GF-D8 (cell line): ENCODE measurements at regions not wholly inside any gene's neighbourhood (a gene's known extent, or its start where the extent isn't known, plus 50 kb on each side); places are given as distances from the start of the nearest gene placed in this dataset.
"Not testable (repeated sequence)": the region's sequence is repeated elsewhere in the genome, so short reads cannot be mapped to it uniquely, and the experiment has no call there.

Experiments used
- DNase-seq: peaks from one replicate; lab custom pipeline; 2025; lab: John Stamatoyannopoulos, UW

DNA sequence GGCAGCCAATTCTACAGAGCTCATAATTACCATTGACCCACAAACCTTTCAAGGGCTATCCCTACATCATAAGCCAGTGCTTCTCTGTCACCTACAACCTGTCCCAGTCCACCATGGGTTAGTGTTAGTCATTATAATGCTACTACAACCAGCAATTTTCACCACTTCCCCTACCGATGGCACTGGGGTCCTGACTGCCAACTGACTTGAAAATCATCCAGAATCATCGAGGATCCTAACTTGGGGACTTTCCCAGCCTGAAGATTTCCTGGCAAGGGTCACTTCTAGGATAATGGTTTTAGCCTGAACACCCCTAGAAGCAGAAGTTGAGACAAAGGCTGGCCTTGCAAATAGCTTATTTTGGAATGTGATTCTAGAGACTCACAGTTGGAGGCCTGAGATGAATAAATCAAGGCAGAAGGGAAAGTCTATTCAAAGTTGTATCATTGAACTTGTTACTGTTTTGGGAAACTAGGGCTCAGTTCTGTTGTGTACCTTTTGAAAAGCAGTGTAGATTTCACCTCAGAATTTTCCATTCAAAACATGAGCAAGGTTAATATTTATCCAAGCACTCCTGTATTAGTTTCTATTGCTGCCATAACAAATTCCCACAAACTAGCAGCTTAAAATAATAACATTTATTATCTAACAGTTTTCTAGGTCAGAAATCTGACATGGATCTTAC lies 633.0 kb downstream of the LRRC70 start:
- no peak for DNase-seq

DNA sequence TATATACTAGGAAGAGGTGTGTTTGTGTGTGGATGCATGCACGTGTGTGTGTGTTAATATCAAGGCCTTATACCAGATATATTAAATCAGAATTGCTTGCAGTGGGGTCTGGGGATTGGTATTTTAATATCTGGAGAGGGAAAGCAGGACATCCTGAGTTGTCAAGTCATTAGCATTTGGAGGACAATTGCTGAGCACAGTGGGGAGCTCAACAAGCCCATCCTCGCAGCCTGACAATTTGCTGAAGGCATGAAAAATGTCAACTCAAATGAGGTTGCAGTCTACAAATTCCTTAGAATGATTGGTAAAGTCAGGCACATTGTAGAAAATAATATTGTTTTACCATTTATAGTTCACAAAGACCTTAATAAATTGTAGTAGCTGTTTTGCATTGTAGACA lies 627.4 kb downstream of the LRRC70 start:
- DNase-seq: no peak

DNA sequence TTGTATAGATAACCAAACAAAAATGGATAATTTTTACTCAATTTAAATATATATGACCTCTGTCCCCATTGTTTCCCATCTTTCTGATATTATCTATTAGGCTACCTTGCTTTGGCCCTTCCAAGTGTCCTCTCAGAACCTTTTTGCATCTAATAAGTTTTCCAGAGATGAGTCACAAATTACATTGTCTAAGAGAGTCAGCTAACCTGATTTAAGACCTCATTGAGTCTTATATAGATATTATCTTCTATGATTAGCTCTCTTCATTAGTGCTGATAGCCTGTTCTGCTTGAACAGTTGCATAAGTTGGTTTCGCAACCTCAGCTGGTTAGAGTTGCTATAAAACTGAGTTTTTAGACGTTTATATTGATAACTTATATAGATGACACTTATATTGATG lies 623.1 kb downstream of the LRRC70 start:
- no peak for DNase-seq

DNA sequence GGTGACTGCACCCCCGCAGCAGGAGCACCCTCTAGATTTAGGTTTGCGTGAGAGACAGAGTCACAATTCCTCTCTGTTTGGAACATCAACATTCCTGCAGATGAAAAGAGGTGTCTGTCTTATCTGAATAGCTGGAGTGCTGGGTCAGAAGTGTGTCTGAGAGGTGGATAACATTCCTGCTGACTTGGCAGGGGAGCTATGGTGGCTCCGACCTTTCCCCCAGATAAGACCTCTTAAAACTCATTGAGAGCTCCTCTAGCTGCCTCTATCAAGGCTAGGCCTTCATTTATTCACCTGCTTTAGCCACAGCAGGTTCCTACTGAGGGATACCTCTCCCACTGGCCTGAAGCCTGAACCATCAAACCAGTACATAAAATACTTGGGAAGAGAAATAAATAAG lies 615.5 kb downstream of the LRRC70 start:
- no peak for DNase-seq

DNA sequence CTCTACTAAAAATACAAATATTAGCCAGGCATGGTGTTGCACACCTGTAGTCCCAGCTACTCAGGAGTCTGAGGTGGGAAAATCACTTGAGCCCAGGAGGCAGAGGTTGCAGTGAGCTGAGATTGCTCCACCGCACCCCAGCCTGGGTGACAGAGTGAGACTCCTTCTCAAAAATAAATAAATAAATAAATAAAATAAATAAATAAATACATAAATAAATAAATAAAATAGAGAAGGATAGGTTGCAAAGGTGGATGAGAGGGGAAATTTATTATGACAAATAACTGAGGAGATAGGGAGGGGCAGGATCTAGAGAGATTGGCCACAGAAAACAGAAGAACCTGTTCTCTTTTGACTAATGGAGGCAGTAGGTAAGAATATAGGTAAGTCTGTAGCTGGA lies 601.6 kb downstream of the LRRC70 start:
- DNase-seq: not testable (repeated sequence)

DNA sequence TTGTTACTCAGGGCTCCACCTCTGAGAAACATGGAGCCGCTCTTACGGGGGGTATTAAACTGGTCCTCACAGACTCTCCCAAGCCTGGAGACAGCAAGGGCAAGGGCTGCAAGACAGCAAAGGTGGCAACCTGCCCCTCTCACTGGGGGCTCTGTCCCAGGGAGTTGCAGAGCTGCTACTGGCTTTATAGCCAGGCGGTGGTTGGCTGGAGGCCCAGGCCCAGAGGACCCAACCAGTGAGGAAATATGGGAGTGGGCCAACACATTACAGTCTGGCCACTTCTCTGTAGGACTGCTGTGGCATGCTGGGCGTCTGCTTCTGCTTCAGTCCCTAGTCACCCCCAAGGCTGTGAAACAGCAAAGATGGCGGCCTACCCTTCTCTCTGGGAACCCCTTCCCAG lies 597.2 kb downstream of the LRRC70 start:
- DNase-seq: no peak

DNA sequence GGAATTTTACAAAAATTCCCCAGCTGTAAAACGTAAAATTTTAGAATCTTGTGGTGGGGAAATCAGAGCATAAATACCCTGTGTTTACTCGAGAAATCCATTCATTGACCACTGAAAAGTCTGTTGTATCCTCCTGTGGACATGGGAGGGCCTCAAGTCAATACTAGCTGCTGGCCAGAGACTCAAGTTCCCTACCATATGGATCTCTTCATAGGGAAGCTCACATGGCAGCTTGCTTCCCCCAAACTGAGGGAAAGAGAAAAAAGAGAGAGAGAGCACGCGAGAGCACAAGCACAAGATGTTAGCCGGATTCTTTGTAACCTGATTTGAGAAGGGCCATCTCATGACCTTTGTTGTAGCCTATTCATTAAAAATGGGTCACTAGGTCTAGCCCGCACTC lies 591.9 kb downstream of the LRRC70 start:
- no peak for DNase-seq

DNA sequence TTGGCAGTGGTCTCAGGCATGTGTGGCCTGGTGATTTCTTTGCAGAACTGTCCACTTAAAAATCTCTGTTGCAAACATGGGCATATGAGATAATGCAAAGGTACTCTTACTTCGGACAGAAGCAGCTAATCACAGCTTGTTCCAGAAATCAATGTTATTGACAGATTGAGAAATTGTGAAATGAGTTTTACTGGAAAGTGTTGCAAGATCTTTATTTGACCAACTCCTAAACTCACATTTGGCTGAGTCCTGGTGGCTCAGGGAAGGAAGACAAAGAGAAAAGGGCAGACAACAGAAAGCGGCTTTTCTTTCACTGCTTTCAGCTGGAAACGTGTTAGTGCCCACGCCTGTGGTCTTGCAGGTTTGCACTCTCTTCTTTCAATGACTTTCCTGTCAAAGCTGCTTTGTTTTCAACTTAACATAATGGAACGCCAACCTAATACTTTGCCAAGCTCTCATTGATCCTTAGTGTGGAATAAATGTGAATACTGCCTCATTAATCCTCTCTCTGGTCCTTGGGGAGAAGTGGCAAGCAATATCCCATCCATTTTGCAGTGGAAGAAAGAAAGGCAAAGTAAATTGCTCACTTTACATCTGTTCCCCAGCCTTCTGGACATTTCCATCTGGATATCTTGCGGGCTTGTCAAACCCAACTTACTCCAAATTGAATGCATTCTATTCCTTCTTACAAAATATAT lies 586.4 kb downstream of the LRRC70 start:
- DNase-seq: no peak

DNA sequence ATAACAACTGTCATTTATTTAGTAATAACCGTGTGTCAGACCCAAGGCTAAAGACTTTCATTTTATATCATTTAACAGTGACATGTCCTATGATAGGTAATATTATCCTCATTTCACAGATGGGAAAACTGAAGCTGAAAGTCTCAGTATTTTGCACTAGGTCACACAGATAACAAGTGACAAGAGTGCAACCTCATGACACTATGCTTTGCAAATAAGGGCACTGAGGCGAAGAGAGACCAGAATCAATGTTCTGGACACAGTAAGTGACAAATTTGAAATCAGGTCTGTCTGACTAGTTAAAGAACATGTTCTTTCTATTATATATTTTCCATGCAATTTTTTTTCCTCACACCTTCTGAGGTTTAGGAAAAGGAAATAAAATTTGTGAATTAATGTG lies 585.7 kb downstream of the LRRC70 start:
- DNase-seq: no peak

DNA sequence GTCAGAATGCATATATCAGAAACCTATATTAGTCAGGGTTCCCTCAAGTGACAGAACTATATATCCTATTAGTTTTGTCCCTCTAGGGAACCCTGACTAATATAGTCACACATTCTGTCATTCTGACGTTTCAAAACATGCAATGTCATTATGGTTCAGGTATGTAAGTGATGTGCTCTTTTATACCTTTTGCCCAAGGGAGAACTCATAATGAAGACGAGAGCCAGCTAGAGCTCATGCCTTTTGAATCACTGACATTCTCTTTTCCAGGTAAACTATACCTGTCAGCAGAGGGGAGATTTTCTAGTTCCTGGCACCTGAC lies 576.7 kb downstream of the LRRC70 start:
- no peak for DNase-seq

DNA sequence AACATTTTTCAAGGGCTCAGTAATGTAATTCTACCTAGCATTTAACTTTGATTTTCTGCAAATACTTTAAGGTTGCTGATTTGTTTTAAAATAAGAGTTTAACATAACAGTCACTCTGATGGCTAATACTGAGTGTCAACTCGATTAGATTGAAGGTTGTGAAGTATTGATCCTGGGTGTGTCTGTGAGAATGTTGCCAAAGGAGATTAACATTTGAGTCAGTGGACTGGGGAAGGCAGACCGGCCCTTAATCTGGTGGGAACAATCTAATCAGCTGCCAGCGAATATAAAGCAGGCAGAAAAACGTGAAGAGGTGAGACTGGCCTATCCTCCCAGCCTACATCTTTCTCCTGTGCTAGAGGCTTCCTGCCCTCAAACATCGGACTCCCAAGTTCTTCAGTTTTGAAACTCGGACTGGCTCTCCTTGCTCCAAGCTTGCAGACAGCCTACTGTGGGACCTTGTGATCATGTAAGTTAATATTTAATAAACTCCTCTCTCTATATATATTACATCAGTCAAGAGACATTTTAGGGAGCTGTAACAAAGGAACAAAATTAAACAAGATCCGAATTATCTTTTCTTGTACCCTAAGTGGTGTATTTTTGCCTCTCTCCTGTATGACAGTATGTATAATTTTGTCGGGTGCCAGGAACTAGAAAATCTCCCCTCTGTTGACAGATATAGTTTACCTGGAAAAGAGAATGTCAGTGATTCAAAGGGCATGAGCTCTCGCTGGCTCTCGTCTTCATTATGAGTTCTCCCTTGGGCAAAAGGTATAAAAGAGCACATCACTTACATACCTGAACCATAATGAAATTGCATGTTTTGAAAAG lies 576.1 kb downstream of the LRRC70 start:
- no peak for DNase-seq

DNA sequence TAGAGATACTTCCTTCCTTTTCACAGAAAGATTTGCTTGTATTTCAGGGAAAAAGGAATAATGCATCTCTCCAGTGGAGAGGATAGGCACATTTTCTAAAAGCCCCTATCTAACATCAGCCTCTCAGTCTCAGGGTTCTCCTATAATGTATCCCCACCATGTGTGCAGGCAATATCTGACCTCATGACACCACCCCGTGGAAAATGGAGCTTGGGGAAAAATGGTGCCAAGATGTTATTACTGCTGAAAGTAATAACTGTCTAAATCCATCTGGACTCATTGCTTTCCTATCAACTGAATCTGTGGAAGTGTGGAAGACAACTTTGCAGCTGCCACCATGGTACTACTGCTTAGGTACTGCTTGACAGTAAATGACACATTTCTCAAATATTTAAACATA lies 574.3 kb downstream of the LRRC70 start:
- DNase-seq: no peak

DNA sequence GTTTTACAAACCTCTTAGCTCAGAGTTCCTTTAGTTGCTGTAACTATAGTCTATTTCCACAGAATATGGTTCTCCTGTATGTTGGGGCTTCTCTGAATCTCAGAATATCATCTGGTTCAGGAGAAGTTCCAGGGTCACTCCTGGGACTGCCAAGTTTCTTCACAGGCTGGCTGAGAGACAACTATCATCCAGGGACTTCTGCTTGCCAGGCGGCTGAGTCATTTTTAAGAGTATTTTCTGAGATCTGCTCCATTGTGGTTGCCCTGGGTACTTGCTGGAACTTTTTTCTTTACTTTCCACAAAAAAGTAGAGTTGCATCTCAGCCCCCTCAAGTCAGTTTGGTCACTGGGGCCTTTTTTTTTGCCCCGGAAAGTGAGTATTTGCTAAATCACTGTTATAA lies 566.5 kb downstream of the LRRC70 start:
- no peak for DNase-seq

DNA sequence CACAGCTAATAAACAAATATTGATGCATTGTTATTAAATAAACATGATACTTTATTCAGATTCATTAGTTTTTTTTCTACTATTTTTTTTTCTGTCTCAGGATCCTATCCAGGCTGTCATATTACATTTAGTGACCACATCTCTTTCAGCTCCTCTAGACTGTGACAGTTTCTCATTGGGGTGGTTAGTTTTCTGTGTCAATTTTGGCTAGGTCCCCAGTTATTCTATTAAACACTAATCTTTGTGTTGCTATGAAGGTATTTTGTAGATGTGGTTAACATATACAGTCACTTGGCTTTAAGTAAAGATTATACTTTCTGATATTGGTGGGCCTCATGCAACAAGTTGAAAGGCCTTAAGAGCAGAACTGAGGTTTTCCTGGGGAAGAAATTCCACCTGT lies 563.0 kb downstream of the LRRC70 start:
- no peak for DNase-seq

DNA sequence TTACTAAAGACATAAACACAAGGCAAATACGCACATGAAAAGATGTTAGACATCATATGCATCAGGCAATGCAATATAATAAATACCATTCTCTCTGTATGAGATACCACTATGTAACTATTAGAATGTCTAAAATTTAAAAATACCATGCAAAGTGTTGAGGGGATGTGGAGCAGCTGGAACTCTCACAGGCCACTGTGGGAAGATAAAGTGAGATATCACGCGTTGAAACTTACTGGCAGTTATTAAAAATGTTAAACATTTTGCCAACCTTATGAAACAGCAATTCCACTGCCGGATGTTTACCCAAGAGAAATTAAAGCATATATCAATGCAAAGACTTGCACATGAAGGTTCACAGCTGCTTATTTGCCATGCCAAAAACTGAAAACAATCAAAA lies 556.7 kb downstream of the LRRC70 start:
- DNase-seq: no peak

DNA sequence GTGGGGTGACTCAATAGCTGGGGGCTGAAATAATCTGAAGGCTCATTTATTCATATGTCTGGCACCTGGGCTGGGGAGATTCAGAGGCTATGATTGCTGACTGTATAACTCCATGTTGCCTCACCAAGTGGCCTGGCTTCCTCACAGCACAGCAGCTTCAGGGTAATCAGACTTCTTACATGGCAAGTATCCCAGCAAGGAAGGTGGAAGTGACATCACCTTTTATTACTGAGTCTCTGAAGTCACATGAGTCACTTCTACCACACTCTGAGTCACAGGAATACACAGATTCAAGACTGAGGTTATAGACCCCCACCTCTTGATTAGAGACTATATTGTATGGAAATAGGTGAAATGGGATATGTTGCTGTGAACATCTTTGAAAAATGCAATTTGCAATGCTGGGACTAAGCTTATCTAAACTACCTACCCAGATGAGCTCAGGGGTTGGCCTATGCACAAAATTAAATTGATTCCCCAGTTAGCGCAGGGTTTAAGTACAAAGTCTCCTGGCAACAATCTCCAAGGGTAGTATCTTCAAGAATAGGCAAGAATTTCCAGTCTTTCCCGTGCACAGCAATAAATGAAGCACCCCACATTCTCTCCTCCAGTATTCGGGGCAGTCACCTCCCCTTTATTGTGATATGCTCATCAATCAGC lies 553.1 kb downstream of the LRRC70 start:
- no peak for DNase-seq

DNA sequence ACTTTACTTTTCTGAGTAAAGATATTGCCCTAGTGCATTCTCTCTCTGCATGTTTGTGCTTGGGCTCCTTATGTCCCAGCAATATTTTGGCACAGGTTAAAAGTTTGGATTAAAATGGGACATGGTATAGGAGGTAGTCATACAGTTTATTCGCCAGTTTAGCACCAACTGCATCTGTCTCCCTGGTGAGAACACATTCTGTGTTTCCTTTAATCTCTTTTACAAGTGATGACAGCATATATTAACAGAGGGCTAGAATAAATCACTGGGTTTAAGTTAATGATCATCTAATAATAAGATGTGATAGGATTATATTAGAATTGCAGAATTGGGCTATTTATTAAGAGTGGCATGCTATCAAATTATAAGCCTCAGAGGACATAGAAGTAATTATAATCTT lies 550.1 kb downstream of the LRRC70 start:
- DNase-seq: no peak

DNA sequence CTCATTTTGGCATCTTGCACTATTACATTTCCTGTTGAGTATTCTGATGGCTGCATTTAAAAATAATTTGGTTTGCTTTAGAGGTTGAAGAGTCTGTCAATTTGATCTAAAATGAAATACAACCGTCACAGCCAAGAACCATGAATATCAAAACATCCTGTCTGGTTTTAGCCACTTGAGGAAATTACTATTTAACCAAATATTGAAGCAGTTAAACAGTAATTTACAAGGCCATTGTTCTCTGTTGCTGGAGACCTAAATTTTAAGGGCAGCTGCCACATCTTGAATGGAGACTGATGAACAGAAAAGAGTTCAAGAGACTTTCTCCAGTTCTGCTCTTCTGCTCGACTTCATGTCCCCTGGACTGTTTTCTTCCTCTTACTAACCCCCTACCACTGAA lies 549.4 kb downstream of the LRRC70 start:
- DNase-seq: no peak

DNA sequence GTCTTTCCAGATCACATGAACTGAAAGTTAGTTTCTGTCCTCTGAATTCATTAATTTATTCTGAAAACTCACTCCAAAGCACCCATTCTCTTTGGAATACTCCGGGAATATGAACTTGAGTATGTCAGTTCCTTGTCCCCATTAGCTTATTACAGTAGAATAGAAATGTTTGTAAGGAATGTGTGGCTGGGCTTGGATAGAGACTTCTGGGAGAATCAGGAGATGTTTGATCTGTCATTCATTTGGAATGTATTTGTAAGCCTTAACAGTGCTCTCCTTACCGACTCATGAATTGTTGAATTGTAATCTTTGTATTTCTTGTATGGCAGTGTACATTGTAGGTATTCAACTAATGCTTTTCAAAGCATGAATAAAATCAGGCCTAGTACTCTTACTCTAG lies 548.4 kb downstream of the LRRC70 start:
- DNase-seq: no peak

DNA sequence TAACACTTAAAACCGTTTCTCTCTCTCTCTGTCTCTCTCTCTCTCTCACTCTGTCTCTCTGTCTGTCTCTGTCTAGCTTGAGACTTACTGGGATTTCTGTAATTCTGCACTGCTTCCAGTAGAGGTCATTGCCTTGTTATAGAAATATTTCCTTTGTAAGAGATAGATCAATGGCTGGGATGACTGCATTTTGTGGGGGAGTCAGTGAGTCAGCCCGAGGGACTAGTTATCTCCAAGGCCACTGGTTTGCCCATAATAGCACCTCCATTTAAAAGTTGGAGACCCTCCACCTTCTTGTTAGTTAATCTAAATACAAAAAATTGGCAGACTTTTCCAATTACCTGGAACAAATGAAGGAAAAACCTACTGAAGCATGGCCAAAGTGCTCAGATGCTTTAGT lies 547.2 kb downstream of the LRRC70 start:
- no peak for DNase-seq

DNA sequence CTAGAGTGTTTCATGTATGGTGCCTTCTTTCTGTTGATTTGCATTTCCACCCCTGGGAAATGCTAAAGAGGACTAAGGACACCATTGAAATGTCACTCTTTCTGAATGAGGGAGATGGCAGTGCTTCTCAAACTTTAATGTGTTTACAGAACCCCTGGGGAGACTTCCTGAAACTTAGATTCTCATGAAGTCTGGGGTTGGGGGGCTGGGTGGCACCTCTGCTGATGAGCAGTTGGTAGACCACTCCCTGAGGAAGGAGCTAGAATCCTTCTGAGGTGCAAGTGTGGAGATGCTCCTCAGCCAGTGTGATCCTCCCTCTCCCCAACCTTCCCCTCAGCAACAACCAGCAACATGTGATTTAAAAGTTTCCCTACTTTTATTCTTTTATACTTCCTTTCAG lies 546.8 kb downstream of the LRRC70 start:
- no peak for DNase-seq

DNA sequence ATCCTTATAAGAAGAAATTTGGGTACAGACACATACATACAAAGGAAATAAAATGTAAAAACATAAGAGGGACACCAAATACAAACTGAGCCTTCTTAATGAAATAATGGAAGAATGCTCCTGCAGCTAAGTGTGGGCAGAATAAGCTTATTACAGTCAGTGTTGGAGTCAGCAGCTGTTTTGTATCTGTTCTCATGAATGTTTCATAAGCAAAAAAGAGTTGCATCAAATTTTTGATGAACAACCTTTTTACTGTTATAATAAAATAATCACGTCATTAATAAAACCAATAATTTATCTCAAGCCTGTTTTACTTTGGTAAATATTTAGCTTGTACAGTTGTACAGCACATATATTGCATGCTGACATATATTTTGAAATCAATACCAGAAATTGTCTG lies 545.6 kb downstream of the LRRC70 start:
- DNase-seq: no peak

DNA sequence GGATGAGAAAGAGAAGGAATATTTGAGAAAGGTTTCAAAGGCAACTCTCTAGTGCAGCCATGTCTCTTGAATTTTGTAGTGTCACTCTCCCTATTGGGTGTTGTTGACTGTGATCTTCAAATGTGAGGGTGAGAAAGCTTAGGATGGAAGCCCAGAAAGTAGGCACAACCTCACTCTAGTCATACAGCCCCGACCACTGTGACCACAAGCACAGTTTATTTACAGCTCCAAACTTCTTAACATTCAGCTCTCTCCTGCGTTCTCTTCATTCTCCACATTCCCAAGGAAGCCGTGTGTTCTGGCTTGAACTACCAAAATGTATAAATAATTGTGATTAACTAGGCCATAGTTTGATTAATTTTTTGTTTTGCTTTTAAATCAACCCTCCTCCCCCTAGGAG lies 542.9 kb downstream of the LRRC70 start:
- DNase-seq: no peak
